NCI-H345 treated with DMSO at 0.1 percent for 48 hours (cell line): ENCODE measurements at regions not wholly inside any gene's neighbourhood (a gene's known extent, or its start where the extent isn't known, plus 50 kb on each side); places are given as distances from the start of the nearest gene placed in this dataset.
"Not testable (repeated sequence)": the region's sequence is repeated elsewhere in the genome, so short reads cannot be mapped to it uniquely, and the experiment has no call there.

Source experiments
- DNase-seq: peaks from one replicate; lab custom pipeline; 2025; ENCODE audit not compliant: unreplicated experiment; lab: John Stamatoyannopoulos, UW

- no peak for DNase-seq
Observed at GRCh38 chr18:1528964-1529509, 624.4 kb downstream of the ADCYAP1 start.

DNA sequence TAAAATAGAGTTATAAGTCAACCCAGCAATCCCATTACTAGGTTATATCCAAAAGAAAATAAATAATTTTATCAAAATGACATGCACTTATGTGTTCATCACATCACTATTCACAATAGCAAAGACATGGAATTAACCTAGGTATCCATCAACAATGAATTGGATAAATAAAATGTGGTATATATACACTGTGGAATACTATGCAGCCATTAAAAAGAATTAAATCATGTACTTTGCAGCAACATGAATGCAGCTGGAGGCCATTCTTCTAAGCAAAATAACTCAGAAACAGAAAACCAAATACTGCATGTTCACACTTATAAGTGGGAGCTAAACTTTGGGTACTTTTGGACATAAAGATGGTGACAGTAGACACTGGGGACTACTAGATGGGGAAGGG, 626.0 kb downstream of the ADCYAP1 start:
- DNase-seq = no peak

DNA sequence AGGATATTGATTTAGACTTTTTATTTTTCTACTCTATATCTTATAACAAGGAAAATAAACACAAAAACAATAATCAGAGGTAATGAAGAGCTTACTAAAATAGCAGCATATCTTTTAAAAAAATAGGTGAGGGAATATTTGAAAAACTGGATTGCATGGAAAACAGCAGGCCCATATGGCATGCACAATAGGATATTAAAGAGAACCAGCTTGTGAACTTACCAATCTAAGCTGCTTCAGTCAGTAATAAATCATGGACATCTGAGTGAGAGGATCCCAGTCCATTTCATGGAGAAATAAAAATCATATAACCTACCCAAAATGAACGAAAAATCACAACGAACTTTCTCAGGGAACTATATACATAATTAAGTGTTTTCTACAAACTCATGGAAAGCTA, 634.6 kb downstream of the ADCYAP1 start:
- no peak for DNase-seq

- no peak for DNase-seq
Observed at GRCh38 chr18:1541478-1541877, 636.8 kb downstream of the ADCYAP1 start.

DNA sequence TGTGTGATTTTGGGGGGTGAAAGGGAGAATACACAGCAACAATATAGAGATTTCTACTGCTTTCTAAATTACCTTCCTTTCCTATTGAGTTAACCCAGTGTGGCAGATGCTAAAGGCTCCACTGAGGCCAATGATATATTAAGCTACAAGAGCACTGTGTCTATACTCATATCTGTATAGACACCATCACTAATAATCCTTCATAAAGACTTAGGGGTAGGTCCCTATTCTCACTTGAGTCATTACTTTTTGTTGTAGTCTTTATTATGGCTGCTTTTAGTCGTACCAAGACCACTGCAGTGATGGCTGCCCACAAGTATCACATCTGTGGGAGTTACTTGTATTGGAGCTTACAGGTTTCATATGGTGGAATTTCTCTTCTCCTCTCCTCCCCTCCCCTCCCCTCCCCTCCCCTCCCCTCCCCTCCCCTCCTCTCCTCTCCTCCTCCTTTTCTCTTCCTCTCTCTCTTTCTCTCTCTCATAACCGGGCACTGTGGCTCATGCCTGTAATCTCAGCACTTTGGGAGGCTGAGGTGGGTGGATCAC, 637.6 kb downstream of the ADCYAP1 start:
- no peak for DNase-seq

- no peak for DNase-seq
Observed at GRCh38 chr18:1544016-1544415, 639.3 kb downstream of the ADCYAP1 start.

- DNase-seq = not testable (repeated sequence)
Observed at GRCh38 chr18:1557711-1558110, 653.0 kb downstream of the ADCYAP1 start.

- DNase-seq = no peak
Observed at GRCh38 chr18:1559563-1559962, 654.9 kb downstream of the ADCYAP1 start.

- DNase-seq = no peak
Observed at GRCh38 chr18:1564793-1565192, 660.1 kb downstream of the ADCYAP1 start.

- DNase-seq = no peak
Observed at GRCh38 chr18:1571206-1571605, 666.5 kb downstream of the ADCYAP1 start.

- DNase-seq = no peak
Observed at GRCh38 chr18:1573732-1574131, 669.1 kb downstream of the ADCYAP1 start.

GRCh38 chr18:1575084-1575483, 670.4 kb downstream of the ADCYAP1 start:
- DNase-seq = no peak

GRCh38 chr18:1578505-1578904, 673.8 kb downstream of the ADCYAP1 start:
- DNase-seq = no peak

DNA sequence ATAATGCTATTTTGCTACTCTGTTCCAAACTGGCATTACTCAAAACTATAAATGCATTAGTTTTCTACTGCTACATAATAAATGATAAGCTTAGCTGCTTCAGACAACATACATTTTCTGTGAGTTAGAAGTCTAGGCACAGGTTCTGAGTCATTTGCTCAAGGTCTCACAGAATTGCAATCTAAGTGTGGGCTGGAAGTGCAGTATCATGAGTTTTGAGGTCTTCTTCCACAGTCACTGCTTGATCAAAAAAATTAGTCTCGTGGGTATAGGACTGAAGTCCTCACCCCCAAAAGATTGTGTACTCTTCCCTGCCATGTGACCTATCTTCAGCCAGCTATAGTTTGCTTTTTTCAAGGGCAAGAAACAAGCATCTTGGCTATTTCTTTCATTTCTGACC, 676.9 kb downstream of the ADCYAP1 start:
- no peak for DNase-seq

DNA sequence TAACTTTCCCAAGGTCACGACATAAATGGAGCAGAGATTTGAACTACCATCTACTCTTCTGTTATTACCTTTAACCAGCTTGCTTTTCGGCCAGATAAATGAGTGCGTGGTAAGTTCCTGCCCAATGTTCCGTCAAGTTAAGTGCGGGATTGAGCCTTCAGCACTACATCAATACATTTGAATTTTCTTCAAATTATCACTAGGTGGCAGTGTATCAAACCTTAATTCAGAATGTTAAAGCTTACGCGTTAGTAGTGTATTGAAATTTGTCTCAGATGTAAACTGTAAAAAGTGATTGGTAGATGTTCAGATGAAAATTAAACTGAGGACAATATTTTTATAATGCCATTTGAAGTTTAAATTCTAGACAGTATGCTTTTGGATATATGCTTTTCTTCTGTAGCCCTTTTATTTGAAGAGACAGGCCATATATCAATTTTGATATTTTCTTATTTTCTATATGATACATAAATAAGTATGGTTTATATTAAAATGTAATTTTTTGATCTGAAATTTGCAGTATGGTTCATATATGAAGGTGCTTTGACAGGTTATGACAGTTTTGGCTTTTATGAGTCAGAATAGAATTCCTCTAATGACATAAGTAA, 681.3 kb downstream of the ADCYAP1 start:
- peak; percentile 58 for DNase-seq

GRCh38 chr18:1593091-1593490, 688.4 kb downstream of the ADCYAP1 start:
- DNase-seq = no peak

GRCh38 chr18:1595195-1595594, 690.5 kb downstream of the ADCYAP1 start:
- no peak for DNase-seq

DNA sequence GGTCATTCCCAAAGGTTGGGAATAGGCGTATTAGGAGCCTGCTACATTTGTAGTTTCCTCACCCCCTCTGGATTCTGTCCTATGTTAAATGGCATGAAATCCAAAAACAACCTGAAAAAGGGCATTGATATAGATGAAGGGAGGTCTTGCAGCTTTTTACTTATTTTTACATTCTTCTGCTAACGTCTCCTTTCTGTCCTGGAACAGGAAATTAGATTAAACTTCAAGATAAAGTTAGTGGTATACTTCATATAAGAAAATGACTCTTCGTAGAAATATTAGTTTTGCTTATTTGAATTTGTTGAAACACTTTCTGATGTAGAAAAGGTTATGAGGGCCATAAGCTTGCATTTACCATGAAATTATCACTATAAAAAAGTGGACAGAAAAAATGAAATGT, 694.5 kb downstream of the ADCYAP1 start:
- no peak for DNase-seq

- no peak for DNase-seq
Observed at GRCh38 chr18:1604751-1605150, 700.1 kb downstream of the ADCYAP1 start.

DNA sequence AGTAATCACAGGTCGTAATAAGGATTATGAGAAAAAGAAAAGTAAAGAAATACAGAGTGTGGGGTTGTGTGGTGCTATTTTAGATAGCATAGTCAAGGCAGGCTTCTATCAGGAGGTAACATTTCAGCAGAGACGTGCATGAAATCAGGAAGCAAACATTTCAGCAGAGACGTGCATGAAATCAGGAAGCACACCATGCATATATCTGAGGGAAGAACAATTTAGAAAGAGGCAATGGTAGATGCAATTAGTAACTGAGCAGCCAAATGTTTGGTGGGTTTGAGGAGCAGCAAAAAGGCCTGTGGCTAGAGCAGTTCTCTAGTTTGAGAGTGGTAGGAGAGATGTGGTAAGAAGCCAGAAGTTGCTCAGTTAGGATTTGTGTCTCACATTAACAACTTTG, 713.7 kb downstream of the ADCYAP1 start:
- DNase-seq = no peak

DNA sequence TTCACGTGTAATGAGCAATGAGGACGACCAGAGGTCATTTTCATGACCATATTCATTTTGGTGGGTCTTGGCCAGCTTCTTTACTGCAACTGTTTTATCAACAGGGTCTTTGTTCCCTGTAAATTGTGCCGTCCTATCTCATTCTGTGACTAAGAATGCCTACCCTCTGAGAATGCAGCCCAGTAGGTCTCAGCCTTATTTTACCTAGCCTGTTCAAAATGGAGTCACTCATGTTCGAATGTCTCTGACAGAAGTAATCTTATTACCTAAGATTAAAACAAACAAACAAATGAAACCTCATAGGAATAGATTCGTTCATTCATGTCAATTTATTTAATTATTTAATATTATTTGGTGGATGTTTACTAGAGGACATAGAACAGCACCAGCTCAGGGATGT, 714.8 kb downstream of the ADCYAP1 start:
- no peak for DNase-seq

DNA sequence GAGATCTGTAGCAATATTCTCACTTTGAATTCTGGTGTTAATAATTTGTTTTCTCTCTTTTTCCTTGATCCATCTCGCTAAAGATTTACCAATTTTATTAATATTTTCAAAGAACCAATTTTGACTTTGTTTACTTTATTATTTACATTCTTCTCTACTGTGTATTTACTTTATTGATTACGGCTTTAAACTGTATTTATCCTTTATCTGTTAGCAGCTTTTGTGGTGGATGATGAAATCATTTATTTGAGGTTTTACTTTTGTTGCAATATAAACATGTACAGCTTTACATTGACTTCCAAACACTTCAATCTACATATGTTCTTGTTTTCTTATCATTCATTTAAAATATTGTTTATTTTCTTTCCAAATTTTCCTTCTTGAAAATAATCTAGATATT, 719.9 kb downstream of the ADCYAP1 start:
- no peak for DNase-seq

DNA sequence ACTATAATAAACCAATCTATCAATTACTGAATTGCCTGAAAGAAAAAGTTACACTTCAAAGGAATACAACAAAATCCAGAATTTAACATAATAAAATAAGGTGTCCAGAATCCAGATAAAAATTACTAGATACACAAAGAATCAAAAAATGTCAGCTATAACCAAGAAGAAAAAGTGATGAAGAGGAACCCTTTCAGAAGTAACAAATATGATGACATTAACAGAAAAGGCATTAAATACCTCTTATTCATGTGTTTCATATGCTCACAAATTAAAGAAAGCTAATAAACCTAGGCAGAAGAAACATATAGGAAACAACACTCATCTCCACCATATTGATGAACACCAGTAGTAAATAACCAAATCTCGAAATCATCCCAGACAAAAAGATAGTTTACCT, 722.8 kb downstream of the ADCYAP1 start:
- DNase-seq = no peak
